Astrocyte (in vitro differentiated cells and primary cell): ENCODE measurements at regions not wholly inside any gene's neighbourhood (a gene's known extent, or its start where the extent isn't known, plus 50 kb on each side); places are given as distances from the start of the nearest gene placed in this dataset.

ENCODE experiments used
- DNase-seq: peaks from one replicate; pipeline ENCODE4 v3.0.0-alpha.2; 2010; ENCODE audit warnings: low read depth
- FAIRE-seq: peaks from 2 replicates; lab custom pipeline; 2011; peaks lifted over from hg19 to GRCh38; lab: Jason Lieb, UNC
- H2AFZ ChIP-seq: 2 replicates; pipeline ENCODE4 v1.6.0; 2012; ENCODE audit warnings: low read depth, low read length, inconsistent platforms
- H3K27ac ChIP-seq: 2 replicates; pipeline ENCODE4 v1.5.1; 2011; ENCODE audit warnings: low read depth, low read length, inconsistent platforms
- H3K27me3 ChIP-seq: 2 replicates; pipeline ENCODE4 v1.6.0; 2011; ENCODE audit warnings: low read length, inconsistent platforms; ENCODE audit not compliant: insufficient read depth
- H3K36me3 ChIP-seq: 2 replicates; pipeline ENCODE4 v1.5.1; 2011; ENCODE audit warnings: low read length, inconsistent platforms; ENCODE audit not compliant: insufficient read depth
- H3K4me1 ChIP-seq: 2 replicates; pipeline ENCODE4 v1.5.1; 2011; ENCODE audit warnings: low read length, inconsistent platforms; ENCODE audit not compliant: insufficient read depth
- H3K4me2 ChIP-seq: 2 replicates; pipeline ENCODE4 v1.6.0; 2012; ENCODE audit warnings: low read length, inconsistent platforms
- H3K4me3 ChIP-seq: 2 replicates; pipeline ENCODE4 v1.5.1; 2011; ENCODE audit warnings: low read depth, mild to moderate bottlenecking, low read length, inconsistent platforms; ENCODE audit not compliant: insufficient read depth
- H3K79me2 ChIP-seq: 2 replicates; pipeline ENCODE4 v1.6.0; 2012; ENCODE audit warnings: mild to moderate bottlenecking, low read length, inconsistent platforms; ENCODE audit not compliant: insufficient read depth
- H3K9ac ChIP-seq: 2 replicates; pipeline ENCODE4 v1.6.0; 2012; ENCODE audit warnings: mild to moderate bottlenecking, low read length, inconsistent platforms
- H3K9me3 ChIP-seq: 2 replicates; pipeline ENCODE4 v1.5.1; 2012; ENCODE audit warnings: low read depth, mild to moderate bottlenecking, low read length, inconsistent platforms; ENCODE audit not compliant: insufficient read depth
- H4K20me1 ChIP-seq: 2 replicates; pipeline ENCODE4 v1.6.0; 2012; ENCODE audit warnings: low read length, inconsistent platforms; ENCODE audit not compliant: insufficient read depth
- H3K27ac Mint-ChIP-seq: one replicate; pipeline ENCODE4 v1.8.0; 2021; ENCODE audit warnings: mild to moderate bottlenecking, mixed read lengths; ENCODE audit not compliant: unreplicated experiment
- H3K27me3 Mint-ChIP-seq: one replicate; pipeline ENCODE4 v1.8.0; 2021; ENCODE audit warnings: low read depth, mixed read lengths; ENCODE audit not compliant: unreplicated experiment
- H3K36me3 Mint-ChIP-seq: one replicate; pipeline ENCODE4 v1.8.0; 2021; ENCODE audit warnings: low read depth, mixed read lengths; ENCODE audit not compliant: unreplicated experiment
- H3K4me1 Mint-ChIP-seq: one replicate; pipeline ENCODE4 v1.8.0; 2021; ENCODE audit warnings: low read depth, mixed read lengths; ENCODE audit not compliant: unreplicated experiment
- H3K4me3 Mint-ChIP-seq: one replicate; pipeline ENCODE4 v1.8.0; 2021; ENCODE audit warnings: mild to moderate bottlenecking, moderate library complexity, mixed read lengths; ENCODE audit not compliant: unreplicated experiment
- H3K9me3 Mint-ChIP-seq: one replicate; pipeline ENCODE4 v1.8.0; 2021; ENCODE audit warnings: mild to moderate bottlenecking, mixed read lengths; ENCODE audit not compliant: unreplicated experiment
- CTCF ChIP-seq: IDR thresholded peaks from 2 replicates; pipeline ENCODE4 v1.5.1; 2011; ENCODE audit warnings: low read depth, mild to moderate bottlenecking, inconsistent platforms, low read length, moderate library complexity; ENCODE audit not compliant: insufficient read depth
- EZH2 ChIP-seq: IDR thresholded peaks from 2 replicates; pipeline ENCODE4 v1.6.1; 2012; ENCODE audit warnings: mild to moderate bottlenecking, low read length, inconsistent platforms; ENCODE audit not compliant: insufficient read depth

DNA sequence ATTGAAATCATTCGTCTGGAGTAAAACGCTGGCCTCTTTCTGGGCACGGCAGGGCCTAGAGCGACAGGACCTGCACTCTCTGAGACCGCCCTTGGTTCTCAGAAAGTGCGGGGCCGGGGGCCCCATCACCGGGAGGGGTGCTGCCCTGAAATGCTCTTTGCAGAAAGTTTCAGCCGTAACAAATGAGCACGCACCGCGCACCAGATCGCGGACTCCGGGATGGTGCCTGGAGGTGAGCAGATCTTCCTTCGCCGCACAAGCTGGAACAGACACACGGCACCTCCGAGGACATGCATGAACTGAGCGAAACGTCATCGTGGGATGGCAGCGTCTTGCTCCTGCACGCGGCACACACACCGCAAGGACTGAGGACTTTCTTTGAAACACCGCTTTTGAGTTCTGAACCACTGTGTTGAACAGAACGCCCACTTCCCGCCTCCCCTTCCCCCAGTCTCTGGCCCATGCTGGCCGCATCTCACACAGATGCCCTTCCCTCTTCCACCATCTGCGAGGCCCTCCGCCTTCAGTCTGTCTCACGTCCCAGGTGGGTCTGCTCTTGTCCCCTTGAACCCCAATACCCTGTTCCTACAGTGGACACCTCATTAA, 538.7 kb upstream of the MGMT start:
- H3K27ac ChIP-seq, result no peak overlapping the region
- Mint-ChIP-seq H3K4me1 (no peaks in the 10 kb centered on the region), H3K36me3 (no peaks in the 10 kb centered on the region), H3K27me3 (peaks cover 16% of the 10 kb centered on the region), H3K27ac (no peak overlapping the region), H3K9me3 (peaks cover 3% of the 10 kb centered on the region), H3K4me3 (no peak overlapping the region)
- H3K36me3 ChIP-seq, result no peaks in the 10 kb centered on the region
- no peak overlapping the region for H2AFZ ChIP-seq
- no peaks in the 10 kb centered on the region for H3K27me3 ChIP-seq
- H3K4me3 ChIP-seq, result no peak overlapping the region
- TF ChIP-seq EZH2, result no peak
- TF ChIP-seq CTCF, result no peak
- H3K9me3 ChIP-seq, result no peaks in the 10 kb centered on the region
- FAIRE-seq (no peak), DNase-seq (no peak)
- H3K4me1 ChIP-seq, result no peaks in the 10 kb centered on the region
- H3K4me2 ChIP-seq, result no peak overlapping the region
- H3K79me2 ChIP-seq, result no peaks in the 10 kb centered on the region
- no peaks in the 10 kb centered on the region for H4K20me1 ChIP-seq
- no peak overlapping the region for H3K9ac ChIP-seq

- FAIRE-seq (no peak), DNase-seq (no peak)
- no peak overlapping the region for H3K4me2 ChIP-seq
- no peaks in the 10 kb centered on the region for H3K4me1 ChIP-seq
- no peak overlapping the region for H3K9ac ChIP-seq
- H3K4me3 ChIP-seq, result no peak overlapping the region
- H3K4me3 Mint-ChIP-seq, result no peak overlapping the region
- H2AFZ ChIP-seq, result no peak overlapping the region
- no peaks in the 10 kb centered on the region for H4K20me1 ChIP-seq
- H3K27me3 Mint-ChIP-seq, result peaks cover 13% of the 10 kb centered on the region
- no peak overlapping the region for H3K27ac ChIP-seq
- H3K36me3 Mint-ChIP-seq, result no peaks in the 10 kb centered on the region
- H3K79me2 ChIP-seq, result no peaks in the 10 kb centered on the region
- H3K27me3 ChIP-seq, result no peaks in the 10 kb centered on the region
- no peaks in the 10 kb centered on the region for H3K36me3 ChIP-seq
- no peaks in the 10 kb centered on the region for H3K4me1 Mint-ChIP-seq
- no peaks in the 10 kb centered on the region for H3K9me3 ChIP-seq
- TF ChIP-seq EZH2, result no peak
- no peak for TF ChIP-seq CTCF
- H3K27ac Mint-ChIP-seq, result no peak overlapping the region
- H3K9me3 Mint-ChIP-seq, result peaks cover 3% of the 10 kb centered on the region
Observed at GRCh38 chr10:128929131-128929530, 537.9 kb upstream of the MGMT start.

DNA sequence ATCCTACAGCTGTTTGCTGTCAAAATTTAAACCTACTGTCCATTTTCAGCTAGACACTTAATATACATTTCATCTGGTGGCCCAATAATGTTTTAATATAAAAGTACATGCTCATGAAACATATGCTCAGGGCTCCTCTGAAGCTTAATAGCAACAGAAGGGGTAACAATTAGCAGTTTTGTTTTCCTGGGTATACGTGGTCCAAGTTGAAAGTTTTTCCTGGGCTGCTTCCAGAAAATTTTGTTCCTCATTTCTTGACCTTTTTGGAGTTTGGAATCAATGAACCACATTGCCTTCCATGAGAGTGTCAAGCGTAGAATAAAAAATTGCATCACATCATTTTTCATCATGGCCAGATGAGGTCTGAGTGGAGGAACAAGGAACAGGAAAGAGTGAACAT, 537.3 kb upstream of the MGMT start:
- FAIRE-seq, result no peak
- Histone ChIP-seq H3K4me3 (no peak overlapping the region), H2AFZ (no peak overlapping the region), H3K9me3 (no peaks in the 10 kb centered on the region), H4K20me1 (no peaks in the 10 kb centered on the region), H3K9ac (no peak overlapping the region), H3K27me3 (no peaks in the 10 kb centered on the region), H3K36me3 (no peaks in the 10 kb centered on the region), H3K4me1 (no peaks in the 10 kb centered on the region), H3K4me2 (no peak overlapping the region), H3K79me2 (no peaks in the 10 kb centered on the region), H3K27ac (no peak overlapping the region)
- Mint-ChIP-seq H3K27me3 (peaks cover 13% of the 10 kb centered on the region), H3K27ac (no peak overlapping the region), H3K36me3 (no peaks in the 10 kb centered on the region), H3K4me1 (no peaks in the 10 kb centered on the region), H3K9me3 (peaks cover 3% of the 10 kb centered on the region), H3K4me3 (no peak overlapping the region)
- DNase-seq, result no peak
- TF ChIP-seq CTCF (no peak), EZH2 (no peak)
